H9 (cell line): ENCODE measurements at regions not wholly inside any gene's neighbourhood (a gene's known extent, or its start where the extent isn't known, plus 50 kb on each side); places are given as distances from the start of the nearest gene placed in this dataset.

Source experiments
- DNase-seq: peaks from one replicate; pipeline ENCODE4 v3.0.0-alpha.2; 2017
- H2AFZ ChIP-seq: one replicate; pipeline ENCODE4 v1.6.1; 2013; ENCODE audit warnings: mild to moderate bottlenecking, low read length, control low read depth, moderate library complexity
- H2AK5ac ChIP-seq: 2 replicates; pipeline ENCODE4 v1.6.1; 2013; ENCODE audit warnings: low read length, control low read depth, mixed read lengths; ENCODE audit not compliant: insufficient read length
- H2BK120ac ChIP-seq: one replicate; pipeline ENCODE4 v1.6.1; 2013; ENCODE audit warnings: low read depth, mild to moderate bottlenecking, low read length, control low read depth, inconsistent platforms; ENCODE audit not compliant: poor library complexity, severe bottlenecking
- H2BK12ac ChIP-seq: 2 replicates; pipeline ENCODE4 v1.6.1; 2013; ENCODE audit warnings: low read length, control low read depth, mixed read lengths, low read depth; ENCODE audit not compliant: insufficient read length
- H2BK15ac ChIP-seq: 2 replicates; pipeline ENCODE4 v1.6.1; 2013; ENCODE audit warnings: low read depth, low read length, control low read depth
- H2BK20ac ChIP-seq: one replicate; pipeline ENCODE4 v1.6.1; 2013; ENCODE audit warnings: low read depth, mild to moderate bottlenecking, low read length, control low read depth, inconsistent platforms; ENCODE audit not compliant: poor library complexity, severe bottlenecking
- H2BK5ac ChIP-seq: 2 replicates; pipeline ENCODE4 v1.6.1; 2013; ENCODE audit warnings: low read length, control low read depth, mixed read lengths; ENCODE audit not compliant: insufficient read length
- H3K14ac ChIP-seq: 2 replicates; pipeline ENCODE4 v1.6.1; 2013; ENCODE audit warnings: low read length, control low read depth; ENCODE audit not compliant: insufficient read depth
- H3K18ac ChIP-seq: 2 replicates; pipeline ENCODE4 v1.6.1; 2013; ENCODE audit warnings: low read depth, mild to moderate bottlenecking, mixed read lengths, low read length, control low read depth; ENCODE audit not compliant: insufficient read length
- H3K23ac ChIP-seq: 2 replicates; pipeline ENCODE4 v1.6.1; 2013; ENCODE audit warnings: low read length, control low read depth, mixed read lengths, low read depth; ENCODE audit not compliant: insufficient read length
- H3K23me2 ChIP-seq: 2 replicates; pipeline ENCODE4 v1.6.1; 2013; ENCODE audit warnings: low read depth, mild to moderate bottlenecking, mixed read lengths, low read length, control low read depth; ENCODE audit not compliant: insufficient read length, poor library complexity, severe bottlenecking
- H3K27ac ChIP-seq: 2 replicates; pipeline ENCODE4 v1.5.1; 2013; ENCODE audit warnings: low read length, control low read depth, mixed read lengths, low read depth; ENCODE audit not compliant: insufficient read length
- H3K27me3 ChIP-seq: 2 replicates; pipeline ENCODE4 v1.6.1; 2013; ENCODE audit warnings: low read length, control low read depth, inconsistent platforms; ENCODE audit not compliant: insufficient read depth
- H3K4ac ChIP-seq: 2 replicates; pipeline ENCODE4 v1.6.1; 2013; ENCODE audit warnings: low read depth, mild to moderate bottlenecking, control low read depth, inconsistent platforms, low read length, moderate library complexity
- H3K4me1 ChIP-seq: 2 replicates; pipeline ENCODE4 v1.6.1; 2013; ENCODE audit warnings: low read length, control low read depth, inconsistent platforms; ENCODE audit not compliant: insufficient read depth
- H3K4me2 ChIP-seq: 2 replicates; pipeline ENCODE4 v1.6.1; 2013; ENCODE audit warnings: low read length, control low read depth, mixed read lengths; ENCODE audit not compliant: insufficient read length, insufficient read depth
- H3K56ac ChIP-seq: 2 replicates; pipeline ENCODE4 v1.6.1; 2013; ENCODE audit warnings: low read depth, mild to moderate bottlenecking, mixed read lengths, low read length, control low read depth; ENCODE audit not compliant: insufficient read length
- H3K79me1 ChIP-seq: 2 replicates; pipeline ENCODE4 v1.6.1; 2013; ENCODE audit warnings: low read depth, mild to moderate bottlenecking, moderate library complexity, low read length, control low read depth, inconsistent platforms; ENCODE audit not compliant: insufficient read depth, poor library complexity, severe bottlenecking
- H3K79me2 ChIP-seq: 2 replicates; pipeline ENCODE4 v1.6.1; 2013; ENCODE audit warnings: low read length, control low read depth, inconsistent platforms; ENCODE audit not compliant: insufficient read depth
- H3K9ac ChIP-seq: 2 replicates; pipeline ENCODE4 v1.6.1; 2013; ENCODE audit warnings: low read length, control low read depth, mixed read lengths; ENCODE audit not compliant: insufficient read length; ENCODE audit errors: extremely low read depth
- H3K9me3 ChIP-seq: one replicate; pipeline ENCODE4 v1.6.1; 2013; ENCODE audit warnings: low read depth, low read length, inconsistent platforms; ENCODE audit not compliant: control insufficient read depth
- H3T11ph ChIP-seq: one replicate; pipeline ENCODE4 v1.6.1; 2013; ENCODE audit warnings: mild to moderate bottlenecking, low read length, control low read depth, inconsistent platforms
- H4K20me1 ChIP-seq: one replicate; pipeline ENCODE4 v1.6.1; 2013; ENCODE audit not compliant: control insufficient read depth, insufficient read length, insufficient read depth
- H4K5ac ChIP-seq: 2 replicates; pipeline ENCODE4 v1.6.1; 2013; ENCODE audit warnings: low read depth, mild to moderate bottlenecking, mixed read lengths, low read length, control low read depth; ENCODE audit not compliant: insufficient read length
- H4K8ac ChIP-seq: replicated peaks from 2 replicates; pipeline ENCODE4 v1.6.1; 2013; ENCODE audit warnings: low read length, control low read depth, mixed read lengths, low read depth; ENCODE audit not compliant: insufficient read length
- H4K91ac ChIP-seq: 2 replicates; pipeline ENCODE4 v1.6.1; 2013; ENCODE audit warnings: low read depth, mild to moderate bottlenecking, moderate library complexity, mixed read lengths, low read length, control low read depth; ENCODE audit not compliant: insufficient read length
- H3K27ac Mint-ChIP-seq, 3 experiments: 2 replicates in 2 of 3; 3 replicates in 1 of 3; pipeline ENCODE4 v1.8.0; 2020 to 2021; ENCODE audit warnings: mixed read lengths in 3 of 3, mild to moderate bottlenecking in 1 of 3, moderate library complexity in 1 of 3
- H3K27me3 Mint-ChIP-seq: 2 replicates; pipeline ENCODE4 v1.8.0; 2021; ENCODE audit warnings: low read depth, mild to moderate bottlenecking, moderate library complexity, mixed read lengths
- H3K36me3 Mint-ChIP-seq, 3 experiments: 2 replicates in 2 of 3; 3 replicates in 1 of 3; pipeline ENCODE4 v1.8.0; 2020 to 2021; ENCODE audit warnings: low read depth in 3 of 3, mixed read lengths in 3 of 3; ENCODE audit not compliant: insufficient read depth in 1 of 3
- H3K4me1 Mint-ChIP-seq, 2 experiments: 2 replicates each; pipeline ENCODE4 v1.8.0; 2020; ENCODE audit warnings: mixed read lengths in 2 of 2
- H3K4me3 Mint-ChIP-seq, 2 experiments: 2 replicates in 1 of 2; 3 replicates in 1 of 2; pipeline ENCODE4 v1.8.0; 2020 to 2021; ENCODE audit warnings: mild to moderate bottlenecking in 2 of 2, mixed read lengths in 2 of 2, moderate library complexity in 1 of 2
- H3K9me3 Mint-ChIP-seq, 2 experiments: 2 replicates in 1 of 2; 3 replicates in 1 of 2; pipeline ENCODE4 v1.8.0; 2020; ENCODE audit warnings: mild to moderate bottlenecking in 2 of 2, mixed read lengths in 2 of 2, moderate library complexity in 1 of 2
- CTCF ChIP-seq: fragments of 200-600 bp; sonication (generic); conservative IDR thresholded peaks from 3 replicates; pipeline ENCODE4 v1.8.0; 2021; ENCODE audit warnings: antibody characterized with exemption, mild to moderate bottlenecking
- WGBS: extraction: QIAGEN DNeasy Blood & Tissue Kit; methylation state at CpG from one replicate; pipeline ENCODE4 v1.1.7; 2013; ENCODE audit warnings: missing lambda C conversion rate, low lambda C conversion rate, mixed read lengths; ENCODE audit not compliant: insufficient read length; ENCODE audit errors: extremely low coverage; 5-methylcytosine and 5-hydroxymethylcytosine counted together

- no peak overlapping the region for H3K27ac ChIP-seq
- H3K36me3 Mint-ChIP-seq = no peaks in the 10 kb centered on the region
- DNase-seq = no peak
- no peaks in the 10 kb centered on the region for H3K9me3 ChIP-seq
- peaks cover 19 to 27% of the 10 kb centered on the region in 2 experiments for H3K4me1 Mint-ChIP-seq
- no peak overlapping the region for H3K9ac ChIP-seq
- H3K27me3 ChIP-seq = no peaks in the 10 kb centered on the region
- peaks cover 2% of the 10 kb centered on the region for H3K27me3 Mint-ChIP-seq
- H3K56ac ChIP-seq = no peak overlapping the region
- no peak overlapping the region for H3K14ac ChIP-seq
- H4K5ac ChIP-seq = no peak overlapping the region
- no peak overlapping the region for H2BK20ac ChIP-seq
- H3T11ph ChIP-seq = no peak overlapping the region
- no peaks in the 10 kb centered on the region for H3K79me1 ChIP-seq
- no peak overlapping the region for H2AK5ac ChIP-seq
- H3K27ac Mint-ChIP-seq = no peak overlapping the region
- 0 out of 2 replicates have a peak, but pooled peaks cover 3% of the 10 kb centered on the region for H3K4me1 ChIP-seq
- no peak overlapping the region for H3K4me3 Mint-ChIP-seq
- no peaks in the 10 kb centered on the region for H3K23me2 ChIP-seq
- no peak overlapping the region for H4K8ac ChIP-seq
- H2BK5ac ChIP-seq = no peak overlapping the region
- H3K4me2 ChIP-seq = no peak overlapping the region
- no peak for TF ChIP-seq CTCF
- no peak overlapping the region for H2BK12ac ChIP-seq
- H2BK15ac ChIP-seq = no peak overlapping the region
- H4K20me1 ChIP-seq = no peaks in the 10 kb centered on the region
- H3K9me3 Mint-ChIP-seq = no peaks in the 10 kb centered on the region
- H3K79me2 ChIP-seq = no peaks in the 10 kb centered on the region
- no peak overlapping the region for H3K23ac ChIP-seq
- H4K91ac ChIP-seq = no peak overlapping the region
- no peak overlapping the region for H3K18ac ChIP-seq
- no CpG with 5 or more reads among the region's 5 CpGs for WGBS
- no peak overlapping the region for H3K4ac ChIP-seq
- H2BK120ac ChIP-seq = no peak overlapping the region
- no peak overlapping the region for H2AFZ ChIP-seq
These were observed 149.9 kb downstream of the FAM114A2 start for GRCh38 chr5:153888781-153889180.
